Nephron (organoid): ENCODE measurements at regions not wholly inside any gene's neighbourhood (a gene's known extent, or its start where the extent isn't known, plus 50 kb on each side); places are given as distances from the start of the nearest gene placed in this dataset.
"Not testable (repeated sequence)": the region's sequence is repeated elsewhere in the genome, so short reads cannot be mapped to it uniquely, and the experiment has no call there.

Experiments
- H3K27ac Mint-ChIP-seq, 3 experiments: 2 replicates each; pipeline ENCODE4 v1.8.0; 2020; ENCODE audit warnings: mixed read lengths in 3 of 3, mild to moderate bottlenecking in 2 of 3, moderate library complexity in 1 of 3
- H3K27me3 Mint-ChIP-seq: 2 replicates; pipeline ENCODE4 v1.8.0; 2021; ENCODE audit warnings: low read depth, mild to moderate bottlenecking, moderate library complexity, mixed read lengths
- H3K36me3 Mint-ChIP-seq: 2 replicates; pipeline ENCODE4 v1.8.0; 2020; ENCODE audit warnings: low read depth, mixed read lengths
- H3K4me1 Mint-ChIP-seq: 2 replicates; pipeline ENCODE4 v1.8.0; 2020; ENCODE audit warnings: mixed read lengths
- H3K4me3 Mint-ChIP-seq, 3 experiments: 2 replicates each; pipeline ENCODE4 v1.8.0; 2020; ENCODE audit warnings: mild to moderate bottlenecking in 3 of 3, mixed read lengths in 3 of 3, moderate library complexity in 2 of 3
- H3K9me3 Mint-ChIP-seq: 2 replicates; pipeline ENCODE4 v1.8.0; 2020; ENCODE audit warnings: mixed read lengths
- CTCF ChIP-seq, 3 experiments: fragments of 200-600 bp; sonication (generic); IDR thresholded peaks; one replicate each; pipeline ENCODE4 v1.5.0; 2021; ENCODE audit warnings: antibody characterized with exemption in 3 of 3; ENCODE audit not compliant: unreplicated experiment in 3 of 3

DNA sequence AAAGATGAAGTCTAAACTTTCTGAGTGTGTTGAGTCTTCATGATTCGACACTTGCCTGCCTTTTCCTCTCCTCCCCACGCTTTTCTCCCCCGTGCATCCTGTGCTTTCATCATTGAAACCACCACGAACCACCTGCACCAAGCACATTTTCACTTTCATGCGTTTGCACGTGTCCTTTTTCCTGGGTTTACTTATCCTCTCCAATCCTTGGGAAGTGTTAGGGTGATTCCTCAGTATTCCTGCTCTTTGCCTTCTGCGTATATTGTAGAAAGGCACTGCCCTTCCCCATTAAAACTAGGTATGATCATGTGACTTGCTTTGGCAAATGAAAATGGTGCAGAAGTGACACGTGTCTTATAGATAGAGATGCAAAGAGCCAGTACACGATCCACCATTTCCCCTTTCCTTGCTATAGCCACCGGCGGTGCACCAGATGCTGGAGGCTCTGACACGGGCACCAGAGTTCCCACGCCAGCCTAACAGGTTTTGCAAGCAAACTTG, 106.6 kb downstream of the BRMS1L start:
- H3K4me1 Mint-ChIP-seq: no peaks in the 10 kb centered on the region
- H3K27me3 Mint-ChIP-seq: peaks cover 4% of the 10 kb centered on the region
- H3K9me3 Mint-ChIP-seq: no peaks in the 10 kb centered on the region
- H3K36me3 Mint-ChIP-seq: no peaks in the 10 kb centered on the region
- no peak overlapping the region for H3K4me3 Mint-ChIP-seq
- TF ChIP-seq CTCF (IDR thresholded peaks at IDR 0.05; ENCODE audit: unreplicated experiment in 3 of 3): no peak
- H3K27ac Mint-ChIP-seq: no peak overlapping the region

- Mint-ChIP-seq H3K4me3 (no peak overlapping the region), H3K27ac (no peak overlapping the region), H3K27me3 (peaks cover 6% of the 10 kb centered on the region), H3K4me1 (no peaks in the 10 kb centered on the region), H3K9me3 (no peaks in the 10 kb centered on the region), H3K36me3 (no peaks in the 10 kb centered on the region)
- no peak for TF ChIP-seq CTCF (IDR thresholded peaks at IDR 0.05; ENCODE audit: unreplicated experiment in 3 of 3)
Observed at GRCh38 chr14:35932136-35932535, 106.0 kb downstream of the BRMS1L start.

DNA sequence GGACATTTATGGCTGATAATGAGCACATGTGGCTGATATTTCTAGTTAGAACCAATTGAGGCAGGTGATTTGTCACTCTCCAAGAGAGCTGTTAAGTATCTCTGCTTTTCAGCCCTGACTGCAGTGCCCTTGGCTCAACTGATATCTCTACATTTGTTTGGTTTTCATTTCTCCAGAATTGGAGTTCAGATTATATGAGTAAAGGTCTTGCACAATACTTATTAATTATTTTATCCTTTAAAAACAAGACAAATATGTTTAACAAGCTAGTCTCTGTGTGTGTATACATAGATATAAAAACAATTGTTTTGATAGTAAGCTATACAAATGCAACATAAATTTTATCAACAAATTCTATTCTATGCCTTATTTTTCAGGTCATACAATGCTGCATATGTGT, 105.2 kb downstream of the BRMS1L start:
- Mint-ChIP-seq H3K9me3 (no peaks in the 10 kb centered on the region), H3K27ac (no peak overlapping the region), H3K27me3 (peaks cover 6% of the 10 kb centered on the region), H3K4me3 (no peak overlapping the region), H3K4me1 (no peaks in the 10 kb centered on the region), H3K36me3 (no peaks in the 10 kb centered on the region)
- no peak for TF ChIP-seq CTCF (IDR thresholded peaks at IDR 0.05; ENCODE audit: unreplicated experiment in 3 of 3)

DNA sequence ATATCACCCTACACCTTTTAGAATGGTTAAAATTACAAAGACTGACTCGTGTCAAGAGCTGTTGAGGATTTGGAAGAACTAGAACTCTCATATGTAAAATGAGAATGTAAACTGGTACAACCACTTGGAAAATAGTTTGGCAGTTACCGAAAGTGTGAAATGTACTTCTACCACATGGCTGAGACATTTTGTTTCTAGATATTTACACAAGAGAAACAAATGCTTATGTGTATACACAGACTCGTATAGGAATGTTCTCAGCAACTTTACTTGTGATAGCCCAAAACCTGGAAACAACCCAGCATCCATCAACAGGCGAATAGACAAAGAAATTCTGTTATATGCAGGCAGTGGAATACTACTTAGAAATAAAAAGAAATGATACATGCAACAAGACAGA, 103.0 kb downstream of the BRMS1L start:
- Mint-ChIP-seq H3K36me3 (no peaks in the 10 kb centered on the region), H3K27ac (no peak overlapping the region), H3K27me3 (peaks cover 3% of the 10 kb centered on the region), H3K4me1 (no peaks in the 10 kb centered on the region), H3K4me3 (no peak overlapping the region), H3K9me3 (no peaks in the 10 kb centered on the region)
- no peak for TF ChIP-seq CTCF (IDR thresholded peaks at IDR 0.05; ENCODE audit: unreplicated experiment in 3 of 3)

DNA sequence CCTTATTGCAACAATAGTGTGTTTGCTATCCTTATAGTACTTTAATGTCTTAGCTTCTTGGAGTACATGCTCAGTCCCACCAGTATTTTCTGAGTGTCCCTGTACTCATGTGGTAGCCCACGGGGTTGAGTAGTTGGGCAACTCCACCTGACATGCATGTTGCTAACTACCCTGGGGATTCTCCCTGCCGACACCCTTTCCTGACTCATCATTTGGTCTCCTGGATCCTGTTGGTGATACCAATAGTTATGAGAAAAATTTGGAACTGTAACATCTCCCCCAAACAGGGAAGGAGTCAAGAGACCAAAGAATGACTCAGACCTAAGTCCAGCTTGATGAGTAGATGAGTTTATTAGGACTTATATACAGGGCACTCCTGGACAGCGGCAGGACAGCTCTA, 101.6 kb downstream of the BRMS1L start:
- TF ChIP-seq CTCF (IDR thresholded peaks at IDR 0.05; ENCODE audit: unreplicated experiment in 3 of 3): no peak
- Mint-ChIP-seq H3K27me3 (peaks cover 3% of the 10 kb centered on the region), H3K4me1 (no peaks in the 10 kb centered on the region), H3K9me3 (no peaks in the 10 kb centered on the region), H3K27ac (no peak overlapping the region), H3K4me3 (no peak overlapping the region), H3K36me3 (no peaks in the 10 kb centered on the region)

DNA sequence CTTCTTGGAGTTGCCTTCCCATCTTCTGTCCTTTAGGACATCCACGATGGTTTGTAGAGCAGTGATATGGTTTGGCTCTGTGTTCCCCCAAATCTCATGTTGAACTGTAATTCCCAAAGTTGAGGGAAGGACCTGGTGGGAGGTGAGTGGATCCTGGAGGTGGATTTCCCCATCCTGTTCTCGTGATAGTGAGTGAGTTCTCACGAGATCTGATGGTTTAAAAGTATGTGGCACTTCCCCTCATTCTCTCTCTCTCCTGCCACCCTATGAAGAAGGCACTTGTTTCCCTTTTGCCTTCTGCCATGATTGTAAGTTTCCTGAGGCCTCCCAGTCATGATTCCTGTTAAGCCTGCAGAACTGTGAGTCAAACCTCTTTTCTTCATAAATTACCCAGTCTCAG, 99.2 kb downstream of the BRMS1L start:
- Mint-ChIP-seq H3K9me3 (no peaks in the 10 kb centered on the region), H3K27me3 (peaks cover 3% of the 10 kb centered on the region), H3K4me3 (no peak overlapping the region), H3K36me3 (no peaks in the 10 kb centered on the region), H3K27ac (no peak overlapping the region), H3K4me1 (no peaks in the 10 kb centered on the region)
- TF ChIP-seq CTCF (IDR thresholded peaks at IDR 0.05; ENCODE audit: unreplicated experiment in 3 of 3): no peak

DNA sequence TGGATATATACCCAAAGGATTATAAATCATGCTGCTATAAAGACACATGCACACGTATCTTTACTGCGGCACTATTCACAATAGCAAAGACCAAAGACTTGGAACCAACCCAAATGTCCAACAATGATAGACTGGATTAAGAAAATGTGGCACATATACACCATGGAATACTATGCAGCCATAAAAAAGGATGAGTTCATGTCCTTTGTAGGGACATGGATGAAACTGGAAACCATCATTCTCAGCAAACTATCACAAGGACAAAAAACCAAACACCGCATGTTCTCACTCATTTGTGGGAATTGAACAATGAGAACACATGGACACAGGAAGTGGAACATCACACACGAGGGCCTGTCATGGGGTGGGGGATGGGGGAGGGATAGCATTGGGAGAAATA, 96.5 kb downstream of the BRMS1L start:
- H3K27me3 Mint-ChIP-seq, H3K36me3 Mint-ChIP-seq, H3K9me3 Mint-ChIP-seq, H3K4me3 Mint-ChIP-seq, H3K4me1 Mint-ChIP-seq, H3K27ac Mint-ChIP-seq: not testable (repeated sequence)
